ENCODE measurements at regions not wholly inside any gene's neighbourhood (a gene's known extent, or its start where the extent isn't known, plus 50 kb on each side); places are given as distances from the start of the nearest gene placed in this dataset.

GRCh38 chr17:70256751-70257150 lies 87.4 kb downstream of the KCNJ2 start:
- Histone ChIP-seq H3K27ac (no peak overlapping the region), H3K27me3 (no peaks in the 10 kb centered on the region), H3K36me3 (no peaks in the 10 kb centered on the region), H3K4me1 (no peaks in the 10 kb centered on the region), H3K4me3 (no peak overlapping the region), H3K9me3 (no peaks in the 10 kb centered on the region)
- intact Hi-C loops (cut with DNase I) = no loop called here
- TF ChIP-seq CTCF (IDR thresholded peaks at IDR 0.05) = no peak
- DNase-seq (ENCODE audit: low spot score in 2 of 2) = no peak

- no peaks in the 10 kb centered on the region for H3K4me1 ChIP-seq
- H3K4me3 ChIP-seq = no peak overlapping the region
- H3K27ac ChIP-seq = no peak overlapping the region
- DNase-seq (ENCODE audit: low spot score in 2 of 2) = no peak
- H3K36me3 ChIP-seq = no peaks in the 10 kb centered on the region
- TF ChIP-seq CTCF (IDR thresholded peaks at IDR 0.05) = no peak
- no peaks in the 10 kb centered on the region for H3K9me3 ChIP-seq
- intact Hi-C loops (cut with DNase I) = no loop called here
- H3K27me3 ChIP-seq = no peaks in the 10 kb centered on the region
Measured at GRCh38 chr17:70258465-70258864, 89.1 kb downstream of the KCNJ2 start.

GRCh38 chr17:70259400-70259799 lies 90.1 kb downstream of the KCNJ2 start:
- no peak for DNase-seq (ENCODE audit: low spot score in 2 of 2)
- Histone ChIP-seq H3K36me3 (no peaks in the 10 kb centered on the region), H3K4me1 (no peaks in the 10 kb centered on the region), H3K27ac (no peak overlapping the region), H3K9me3 (no peaks in the 10 kb centered on the region), H3K4me3 (no peak overlapping the region), H3K27me3 (no peaks in the 10 kb centered on the region)
- no peak for TF ChIP-seq CTCF (IDR thresholded peaks at IDR 0.05)
- intact Hi-C loops (cut with DNase I) = no loop called here

- intact Hi-C loops (cut with DNase I) = no loop called here
- Histone ChIP-seq H3K27me3 (no peaks in the 10 kb centered on the region), H3K9me3 (no peaks in the 10 kb centered on the region), H3K4me1 (no peaks in the 10 kb centered on the region), H3K27ac (no peak overlapping the region), H3K4me3 (no peak overlapping the region), H3K36me3 (no peaks in the 10 kb centered on the region)
- TF ChIP-seq CTCF (IDR thresholded peaks at IDR 0.05) = no peak
- DNase-seq (ENCODE audit: low spot score in 2 of 2) = no peak
Measured at GRCh38 chr17:70261170-70261569, 91.8 kb downstream of the KCNJ2 start.

- TF ChIP-seq CTCF (IDR thresholded peaks at IDR 0.05) = no peak
- no peak overlapping the region for H3K4me3 ChIP-seq
- no peak for DNase-seq (ENCODE audit: low spot score in 2 of 2)
- intact Hi-C loops (cut with DNase I) = no loop called here
- H3K4me1 ChIP-seq = no peaks in the 10 kb centered on the region
- H3K27me3 ChIP-seq = no peaks in the 10 kb centered on the region
- H3K9me3 ChIP-seq = no peaks in the 10 kb centered on the region
- H3K27ac ChIP-seq = no peak overlapping the region
- no peaks in the 10 kb centered on the region for H3K36me3 ChIP-seq
Measured at GRCh38 chr17:70265471-70265870, 96.1 kb downstream of the KCNJ2 start.

- H3K27ac ChIP-seq = no peak overlapping the region
- no peaks in the 10 kb centered on the region for H3K36me3 ChIP-seq
- TF ChIP-seq CTCF (IDR thresholded peaks at IDR 0.05) = no peak
- H3K9me3 ChIP-seq = no peaks in the 10 kb centered on the region
- intact Hi-C loops (cut with DNase I) = no loop called here
- DNase-seq (ENCODE audit: low spot score in 2 of 2) = no peak
- H3K27me3 ChIP-seq = no peaks in the 10 kb centered on the region
- H3K4me1 ChIP-seq = no peaks in the 10 kb centered on the region
- H3K4me3 ChIP-seq = no peak overlapping the region
Measured at GRCh38 chr17:70266394-70266793, 97.1 kb downstream of the KCNJ2 start.
